GM12873 (cell line): ENCODE measurements at regions not wholly inside any gene's neighbourhood (a gene's known extent, or its start where the extent isn't known, plus 50 kb on each side); places are given as distances from the start of the nearest gene placed in this dataset.

Experiments
- CTCF ChIP-seq: IDR thresholded peaks from 2 replicates; pipeline ENCODE4 v1.5.1; 2012; ENCODE audit warnings: low read depth, mild to moderate bottlenecking, moderate library complexity, low read length, control low read depth; ENCODE audit not compliant: insufficient read depth; ENCODE audit errors: missing control alignments

GRCh38 chr16:5333991-5334390 is 236.4 kb upstream of the EEF2KMT start:
- TF ChIP-seq CTCF, result no peak

DNA sequence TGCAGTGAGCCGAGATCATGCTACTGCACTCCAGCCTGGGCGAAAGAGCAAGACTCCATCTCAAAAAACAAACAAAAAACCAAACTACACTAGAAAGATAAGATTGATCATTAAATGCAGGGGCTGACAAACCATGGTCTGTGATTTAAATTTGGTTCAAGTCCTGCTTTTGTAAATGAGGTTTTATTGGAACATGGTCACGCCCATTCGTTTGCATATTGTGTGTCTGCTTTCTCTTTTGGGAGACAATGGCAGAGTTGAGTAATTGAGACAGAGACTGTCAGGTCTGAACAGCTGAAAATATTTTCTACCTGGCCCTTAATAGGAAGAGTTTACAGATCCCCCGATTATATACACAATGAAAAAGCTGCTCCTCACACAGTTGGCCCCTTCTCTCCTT is 235.5 kb upstream of the EEF2KMT start:
- TF ChIP-seq CTCF, result no peak

GRCh38 chr16:5330058-5330457 is 232.5 kb upstream of the EEF2KMT start:
- no peak for TF ChIP-seq CTCF

GRCh38 chr16:5328546-5328945 is 231.0 kb upstream of the EEF2KMT start:
- TF ChIP-seq CTCF, result no peak

GRCh38 chr16:5326395-5326794 is 228.8 kb upstream of the EEF2KMT start:
- no peak for TF ChIP-seq CTCF

GRCh38 chr16:5325932-5326331 is 228.3 kb upstream of the EEF2KMT start:
- TF ChIP-seq CTCF, result no peak

DNA sequence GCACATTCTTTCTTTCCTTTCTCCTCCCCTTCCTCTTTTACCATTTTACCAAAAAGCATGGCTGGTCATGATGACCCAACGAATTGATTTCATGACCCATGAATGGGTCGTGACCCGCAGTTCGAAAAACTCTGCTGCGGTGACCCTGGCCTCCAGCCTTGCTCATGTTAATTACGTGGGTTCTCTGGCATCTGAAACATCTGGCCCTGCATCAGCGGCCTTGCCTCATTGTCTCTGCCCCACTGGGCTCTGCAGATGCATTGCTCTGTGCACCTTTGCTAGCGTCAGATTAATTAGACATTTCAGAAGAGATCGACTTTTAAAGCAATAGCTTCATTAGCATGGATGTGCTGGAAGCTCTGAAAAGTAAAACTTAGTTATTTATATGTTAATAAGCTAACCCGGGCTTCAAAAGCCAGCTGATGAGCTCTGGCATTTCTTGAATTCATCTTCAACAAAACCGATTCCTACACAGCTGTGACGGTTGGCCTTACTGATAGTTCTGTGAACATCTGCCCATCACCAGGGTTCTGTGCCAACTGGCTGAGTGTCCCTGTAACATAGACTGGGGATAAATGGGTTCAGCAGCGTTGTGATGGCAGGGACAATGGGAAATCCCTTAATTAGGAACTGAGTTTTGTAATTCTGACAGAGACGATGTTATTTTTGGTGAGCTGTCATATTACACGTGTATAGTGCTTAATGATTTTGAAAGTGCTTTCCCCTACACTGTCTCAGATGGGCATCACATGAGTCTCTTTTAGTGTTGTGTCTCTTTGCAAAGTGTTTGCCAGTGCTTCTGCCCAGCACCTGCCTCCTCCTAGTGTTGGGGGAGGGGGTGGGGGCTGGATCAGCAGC is 225.9 kb upstream of the EEF2KMT start:
- no peak for TF ChIP-seq CTCF
